ENCODE measurements at regions not wholly inside any gene's neighbourhood (a gene's known extent, or its start where the extent isn't known, plus 50 kb on each side); places are given as distances from the start of the nearest gene placed in this dataset.

- Histone ChIP-seq H3K4me2 (ENCODE audit: low read length) (no peak overlapping the region), H3K4me3 (ENCODE audit: low read depth, low read length) (no peak overlapping the region), H3K9me3 (ENCODE audit: control insufficient read depth, low read length) (no peaks in the 10 kb centered on the region), H3K4me1 (no peaks in the 10 kb centered on the region), H3K79me2 (no peaks in the 10 kb centered on the region), H2AFZ (no peak overlapping the region), H3K27ac (no peak overlapping the region), H3K36me3 (ENCODE audit: control insufficient read depth, insufficient read depth, low read length) (no peaks in the 10 kb centered on the region), H3K27me3 (ENCODE audit: control insufficient read depth, insufficient read depth, low read length) (no peaks in the 10 kb centered on the region), H3K9ac (no peak overlapping the region)
- TF ChIP-seq CTCF (IDR thresholded peaks at IDR 0.05), result no peak
These were observed 343.1 kb upstream of the BRINP1 start for GRCh38 chr9:119712325-119712724.

- Histone ChIP-seq H3K4me3 (ENCODE audit: low read depth, low read length) (no peak overlapping the region), H3K36me3 (ENCODE audit: control insufficient read depth, insufficient read depth, low read length) (no peaks in the 10 kb centered on the region)
These were observed 340.2 kb upstream of the BRINP1 start for GRCh38 chr9:119709431-119709830.

GRCh38 chr9:119707228-119707845, 338.1 kb upstream of the BRINP1 start:
- no peak overlapping the region for H3K9ac ChIP-seq
- no peak overlapping the region for H3K4me2 ChIP-seq (ENCODE audit: low read length)
- H3K27ac ChIP-seq, result no peak overlapping the region
- H3K4me1 ChIP-seq, result no peaks in the 10 kb centered on the region
- no peaks in the 10 kb centered on the region for H3K9me3 ChIP-seq (ENCODE audit: control insufficient read depth, low read length)
- H2AFZ ChIP-seq, result no peak overlapping the region
- TF ChIP-seq CTCF (IDR thresholded peaks at IDR 0.05), result no peak
- no peak overlapping the region for H3K4me3 ChIP-seq (ENCODE audit: low read depth, low read length)
- no peaks in the 10 kb centered on the region for H3K27me3 ChIP-seq (ENCODE audit: control insufficient read depth, insufficient read depth, low read length)
- no peaks in the 10 kb centered on the region for H3K79me2 ChIP-seq
- H3K36me3 ChIP-seq (ENCODE audit: control insufficient read depth, insufficient read depth, low read length), result no peaks in the 10 kb centered on the region

More at GRCh38 chr9:119709431-119709830, 340.2 kb upstream of the BRINP1 start:
- Histone ChIP-seq H3K27me3 (ENCODE audit: control insufficient read depth, insufficient read depth, low read length) (no peaks in the 10 kb centered on the region), H2AFZ (no peak overlapping the region), H3K27ac (no peak overlapping the region), H3K9me3 (ENCODE audit: control insufficient read depth, low read length) (no peaks in the 10 kb centered on the region), H3K9ac (no peak overlapping the region), H3K79me2 (no peaks in the 10 kb centered on the region), H3K4me1 (no peaks in the 10 kb centered on the region), H3K4me2 (ENCODE audit: low read length) (no peak overlapping the region)
- no peak for TF ChIP-seq CTCF (IDR thresholded peaks at IDR 0.05)

- Histone ChIP-seq H3K4me3 (ENCODE audit: low read depth, low read length) (no peak overlapping the region), H3K9me3 (ENCODE audit: control insufficient read depth, low read length) (no peaks in the 10 kb centered on the region), H3K79me2 (no peaks in the 10 kb centered on the region), H3K4me2 (ENCODE audit: low read length) (no peak overlapping the region), H3K36me3 (ENCODE audit: control insufficient read depth, insufficient read depth, low read length) (no peaks in the 10 kb centered on the region), H3K9ac (no peak overlapping the region), H3K27ac (no peak overlapping the region), H2AFZ (no peak overlapping the region), H3K4me1 (no peaks in the 10 kb centered on the region), H3K27me3 (ENCODE audit: control insufficient read depth, insufficient read depth, low read length) (no peaks in the 10 kb centered on the region)
- TF ChIP-seq CTCF (IDR thresholded peaks at IDR 0.05), result no peak
These were observed 332.4 kb upstream of the BRINP1 start for GRCh38 chr9:119701651-119702050.

- Histone ChIP-seq H3K9ac (no peak overlapping the region), H3K79me2 (no peaks in the 10 kb centered on the region), H3K27me3 (ENCODE audit: control insufficient read depth, insufficient read depth, low read length) (no peaks in the 10 kb centered on the region), H3K36me3 (ENCODE audit: control insufficient read depth, insufficient read depth, low read length) (no peaks in the 10 kb centered on the region), H3K27ac (no peak overlapping the region), H3K9me3 (ENCODE audit: control insufficient read depth, low read length) (no peaks in the 10 kb centered on the region), H3K4me3 (ENCODE audit: low read depth, low read length) (no peak overlapping the region), H2AFZ (no peak overlapping the region), H3K4me1 (no peaks in the 10 kb centered on the region), H3K4me2 (ENCODE audit: low read length) (no peak overlapping the region)
- TF ChIP-seq CTCF (IDR thresholded peaks at IDR 0.05), result no peak
These were observed 329.3 kb upstream of the BRINP1 start for GRCh38 chr9:119698535-119698934.
